ENCODE measurements at regions not wholly inside any gene's neighbourhood (a gene's known extent, or its start where the extent isn't known, plus 50 kb on each side); places are given as distances from the start of the nearest gene placed in this dataset.
A peak's percentile ranks its signal among the peaks of the same experiment; 100 is the strongest.

DNA sequence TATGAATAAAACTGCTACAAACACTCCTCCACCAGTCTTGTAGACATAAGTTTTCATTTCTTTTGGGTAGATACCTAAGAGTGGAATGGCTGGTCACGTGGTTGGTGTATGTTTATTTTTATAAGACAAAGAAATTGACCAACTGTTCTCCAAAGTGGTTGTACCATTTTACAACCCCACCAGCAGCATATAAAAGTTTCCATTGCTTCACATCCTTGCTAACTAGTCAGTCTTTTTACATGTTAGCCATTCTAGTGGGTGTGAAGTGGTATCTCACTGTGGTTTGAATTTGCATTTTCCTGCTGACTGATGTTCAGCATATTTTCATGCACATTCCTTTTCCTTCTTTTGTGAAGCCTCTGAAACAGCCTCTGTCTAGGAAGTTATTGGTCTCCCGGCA, 76.2 kb upstream of the ADGRG2 start:
- FAIRE-seq, result peak; percentile 80
- H3K4me1 ChIP-seq, result 0 out of 3 replicates have a peak, but pooled peaks cover 2% of the 10 kb centered on the region
- ChIA-PET CTCF (no interaction called here), POLR2A (no interaction called here)
- DNase-seq (ENCODE audit: low read depth in 1 of 2, low spot score in 1 of 2), result no peak
- WGBS (ENCODE audit: missing lambda C conversion rate), result 56% methylated on average over 2 of the region's 2 CpGs
- H3K4me3 ChIP-seq, result no peak overlapping the region
- H3K9me3 ChIP-seq, result no peaks in the 10 kb centered on the region
- no peak for ATAC-seq
- no peak overlapping the region for H3K27ac ChIP-seq
- TF ChIP-seq JUNB (IDR thresholded peaks at IDR 0.05), result no peak
- TF ChIP-seq RARB (CRISPR knock-in tag; IDR thresholded peaks at IDR 0.05), result no peak
- H3K4me2 ChIP-seq, result no peak overlapping the region

DNA sequence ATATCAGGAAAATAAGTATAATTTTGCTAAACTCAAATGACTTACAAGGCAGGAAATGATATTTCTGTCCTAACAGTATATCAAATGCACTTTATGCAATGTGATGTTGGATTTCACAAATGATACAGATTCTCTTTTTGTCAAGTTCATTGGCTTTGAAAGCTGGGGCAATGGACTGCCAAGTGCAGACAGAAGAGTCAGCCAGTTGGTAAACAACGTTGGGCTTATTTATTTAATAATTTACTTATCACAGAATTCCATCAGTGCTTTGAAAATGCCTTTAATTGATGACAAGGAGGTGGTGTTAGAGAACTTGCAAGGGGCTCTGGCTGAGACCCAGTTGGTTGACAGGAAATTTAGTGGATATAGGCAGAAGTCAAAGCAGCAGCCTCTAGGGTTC, 79.9 kb upstream of the ADGRG2 start:
- CTCF ChIA-PET, result no interaction called here
- Histone ChIP-seq H3K4me3 (no peak overlapping the region), H3K27ac (no peak overlapping the region), H3K9me3 (no peaks in the 10 kb centered on the region), H3K4me1 (0 out of 3 replicates have a peak, but pooled peaks cover 2% of the 10 kb centered on the region), H3K4me2 (no peak overlapping the region)
- DNase-seq (ENCODE audit: low read depth in 1 of 2, low spot score in 1 of 2) (no peak), ATAC-seq (no peak), FAIRE-seq (peak; percentile 87)
- POLR2A ChIA-PET, result no interaction called here
- 0% methylated on average over 1 of the region's 1 CpG for WGBS (ENCODE audit: missing lambda C conversion rate)
- no peak for TF ChIP-seq CHD2 (IDR thresholded peaks at IDR 0.05; ENCODE audit: low read length, partially characterized antibody)
- TF ChIP-seq JUNB (IDR thresholded peaks at IDR 0.05), result no peak
- TF ChIP-seq TFCP2L1 (CRISPR knock-in tag; IDR thresholded peaks at IDR 0.05), result no peak
- no peak for TF ChIP-seq HEYL (CRISPR knock-in tag; IDR thresholded peaks at IDR 0.05)
- TF ChIP-seq, protein P1, sequence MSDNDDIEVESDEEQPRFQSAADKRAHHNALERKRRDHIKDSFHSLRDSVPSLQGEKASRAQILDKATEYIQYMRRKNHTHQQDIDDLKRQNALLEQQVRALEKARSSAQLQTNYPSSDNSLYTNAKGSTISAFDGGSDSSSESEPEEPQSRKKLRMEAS (IDR thresholded peaks at IDR 0.05), result no peak
- TF ChIP-seq FOSB (CRISPR knock-in tag; IDR thresholded peaks at IDR 0.05), result no peak
- no peak for TF ChIP-seq ZC3H11A (IDR thresholded peaks at IDR 0.05)
- TF ChIP-seq HDAC2 (IDR thresholded peaks at IDR 0.05), result no peak
- no peak for TF ChIP-seq ZFP36 (IDR thresholded peaks at IDR 0.05; ENCODE audit: borderline replicate concordance, partially characterized antibody)
- TF ChIP-seq, protein P2, sequence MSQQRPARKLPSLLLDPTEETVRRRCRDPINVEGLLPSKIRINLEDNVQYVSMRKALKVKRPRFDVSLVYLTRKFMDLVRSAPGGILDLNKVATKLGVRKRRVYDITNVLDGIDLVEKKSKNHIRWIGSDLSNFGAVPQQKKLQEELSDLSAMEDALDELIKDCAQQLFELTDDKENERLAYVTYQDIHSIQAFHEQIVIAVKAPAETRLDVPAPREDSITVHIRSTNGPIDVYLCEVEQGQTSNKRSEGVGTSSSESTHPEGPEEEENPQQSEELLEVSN (IDR thresholded peaks at IDR 0.05; ENCODE audit: borderline replicate concordance, low read depth), result no peak
- TF ChIP-seq NR3C1 (IDR thresholded peaks at IDR 0.05), result no peak
- TF ChIP-seq, protein P3, sequence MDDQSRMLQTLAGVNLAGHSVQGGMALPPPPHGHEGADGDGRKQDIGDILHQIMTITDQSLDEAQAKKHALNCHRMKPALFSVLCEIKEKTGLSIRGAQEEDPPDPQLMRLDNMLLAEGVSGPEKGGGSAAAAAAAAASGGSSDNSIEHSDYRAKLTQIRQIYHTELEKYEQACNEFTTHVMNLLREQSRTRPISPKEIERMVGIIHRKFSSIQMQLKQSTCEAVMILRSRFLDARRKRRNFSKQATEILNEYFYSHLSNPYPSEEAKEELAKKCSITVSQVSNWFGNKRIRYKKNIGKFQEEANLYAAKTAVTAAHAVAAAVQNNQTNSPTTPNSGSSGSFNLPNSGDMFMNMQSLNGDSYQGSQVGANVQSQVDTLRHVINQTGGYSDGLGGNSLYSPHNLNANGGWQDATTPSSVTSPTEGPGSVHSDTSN (IDR thresholded peaks at IDR 0.05), result no peak

DNA sequence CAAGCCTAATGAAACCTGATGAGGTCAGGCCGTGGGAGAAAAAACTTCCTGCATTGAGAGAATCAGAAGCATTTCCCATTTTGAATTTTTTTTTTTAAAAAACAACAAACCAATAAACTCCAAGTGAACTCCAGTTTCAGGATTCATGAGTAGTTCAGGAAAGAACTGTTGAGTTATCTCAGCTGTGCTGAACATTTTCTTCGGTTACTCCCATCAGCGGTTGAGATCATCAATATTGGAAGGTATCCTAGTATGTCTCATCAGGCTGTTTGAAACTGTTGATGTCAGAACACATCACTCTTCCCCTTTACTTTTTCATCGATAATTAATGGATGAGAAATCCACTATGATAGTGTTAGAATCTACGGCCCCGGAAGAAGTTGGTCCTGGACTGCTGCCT, 82.4 kb upstream of the ADGRG2 start:
- DNase-seq (ENCODE audit: low read depth in 1 of 2, low spot score in 1 of 2) (no peak), ATAC-seq (no peak), FAIRE-seq (peak; percentile 81)
- 89% methylated on average over 6 of the region's 6 CpGs for WGBS (ENCODE audit: missing lambda C conversion rate)
- Histone ChIP-seq H3K4me1 (0 out of 3 replicates have a peak, but pooled peaks cover 2% of the 10 kb centered on the region), H3K4me3 (no peak overlapping the region), H3K4me2 (no peak overlapping the region), H3K9me3 (no peaks in the 10 kb centered on the region), H3K27ac (no peak overlapping the region)
- TF ChIP-seq CBX2 (IDR thresholded peaks at IDR 0.05; ENCODE audit: borderline replicate concordance, low read depth) (no peak), PHF8 (IDR thresholded peaks at IDR 0.05; ENCODE audit: borderline replicate concordance, low read depth) (no peak), CEBPB (IDR thresholded peaks at IDR 0.05) (no peak), MAFK (IDR thresholded peaks at IDR 0.05; ENCODE audit: partially characterized antibody) (no peak), TFCP2L1 (CRISPR knock-in tag; IDR thresholded peaks at IDR 0.05) (no peak), FOSB (CRISPR knock-in tag; IDR thresholded peaks at IDR 0.05) (no peak), RCOR1 (IDR thresholded peaks at IDR 0.05; ENCODE audit: low read depth, low read length) (no peak), TP53 (CRISPR knock-in tag; IDR thresholded peaks at IDR 0.05) (no peak), MAZ (IDR thresholded peaks at IDR 0.05; ENCODE audit: borderline replicate concordance, low read depth, low read length) (no peak), RFX5 (IDR thresholded peaks at IDR 0.05) (no peak), POLR2AphosphoS2 (conservative IDR thresholded peaks at IDR 0.05; ENCODE audit: low read length) (no peak), HOXB5 (CRISPR knock-in tag; IDR thresholded peaks at IDR 0.05) (no peak), FOSL2 (IDR thresholded peaks at IDR 0.05) (no peak), FOSL2 (CRISPR knock-in tag; IDR thresholded peaks at IDR 0.05) (no peak), CHD4 (IDR thresholded peaks at IDR 0.05; ENCODE audit: borderline replicate concordance) (no peak)
- TF ChIP-seq, protein P4, sequence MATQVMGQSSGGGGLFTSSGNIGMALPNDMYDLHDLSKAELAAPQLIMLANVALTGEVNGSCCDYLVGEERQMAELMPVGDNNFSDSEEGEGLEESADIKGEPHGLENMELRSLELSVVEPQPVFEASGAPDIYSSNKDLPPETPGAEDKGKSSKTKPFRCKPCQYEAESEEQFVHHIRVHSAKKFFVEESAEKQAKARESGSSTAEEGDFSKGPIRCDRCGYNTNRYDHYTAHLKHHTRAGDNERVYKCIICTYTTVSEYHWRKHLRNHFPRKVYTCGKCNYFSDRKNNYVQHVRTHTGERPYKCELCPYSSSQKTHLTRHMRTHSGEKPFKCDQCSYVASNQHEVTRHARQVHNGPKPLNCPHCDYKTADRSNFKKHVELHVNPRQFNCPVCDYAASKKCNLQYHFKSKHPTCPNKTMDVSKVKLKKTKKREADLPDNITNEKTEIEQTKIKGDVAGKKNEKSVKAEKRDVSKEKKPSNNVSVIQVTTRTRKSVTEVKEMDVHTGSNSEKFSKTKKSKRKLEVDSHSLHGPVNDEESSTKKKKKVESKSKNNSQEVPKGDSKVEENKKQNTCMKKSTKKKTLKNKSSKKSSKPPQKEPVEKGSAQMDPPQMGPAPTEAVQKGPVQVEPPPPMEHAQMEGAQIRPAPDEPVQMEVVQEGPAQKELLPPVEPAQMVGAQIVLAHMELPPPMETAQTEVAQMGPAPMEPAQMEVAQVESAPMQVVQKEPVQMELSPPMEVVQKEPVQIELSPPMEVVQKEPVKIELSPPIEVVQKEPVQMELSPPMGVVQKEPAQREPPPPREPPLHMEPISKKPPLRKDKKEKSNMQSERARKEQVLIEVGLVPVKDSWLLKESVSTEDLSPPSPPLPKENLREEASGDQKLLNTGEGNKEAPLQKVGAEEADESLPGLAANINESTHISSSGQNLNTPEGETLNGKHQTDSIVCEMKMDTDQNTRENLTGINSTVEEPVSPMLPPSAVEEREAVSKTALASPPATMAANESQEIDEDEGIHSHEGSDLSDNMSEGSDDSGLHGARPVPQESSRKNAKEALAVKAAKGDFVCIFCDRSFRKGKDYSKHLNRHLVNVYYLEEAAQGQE (IDR thresholded peaks at IDR 0.05), result no peak
- TF ChIP-seq, protein P1 (IDR thresholded peaks at IDR 0.05), result no peak
- CTCF ChIA-PET, result interaction anchor here (0.9 kb wide), 1 partner anchor 22 kb away, joined by 4 read pairs; no protein-coding TSS in a partner anchor
- POLR2A ChIA-PET, result no interaction called here
